ENCODE measurements at regions not wholly inside any gene's neighbourhood (a gene's known extent, or its start where the extent isn't known, plus 50 kb on each side); places are given as distances from the start of the nearest gene placed in this dataset.

GRCh38 chr2:144094408-144095151 is 425.3 kb downstream of the ZEB2 start:
- Mint-ChIP-seq H3K27ac (no peak overlapping the region), H3K36me3 (ENCODE audit: low read depth) (peaks cover 11% of the 10 kb centered on the region), H3K4me3 (no peak overlapping the region), H3K9me3 (peaks cover 4% of the 10 kb centered on the region), H3K4me1 (peaks cover 2% of the 10 kb centered on the region), H3K27me3 (ENCODE audit: low read depth) (no peaks in the 10 kb centered on the region)
- TF ChIP-seq CTCF (IDR thresholded peaks at IDR 0.05; ENCODE audit: unreplicated experiment in 3 of 3): no peak

GRCh38 chr2:144091622-144092021 is 428.3 kb downstream of the ZEB2 start:
- no peaks in the 10 kb centered on the region for H3K4me1 Mint-ChIP-seq
- no peak for TF ChIP-seq CTCF (IDR thresholded peaks at IDR 0.05; ENCODE audit: unreplicated experiment in 3 of 3)
- no peak overlapping the region for H3K4me3 Mint-ChIP-seq
- H3K27ac Mint-ChIP-seq: no peak overlapping the region
- H3K36me3 Mint-ChIP-seq (ENCODE audit: low read depth): peaks cover 14% of the 10 kb centered on the region
- peaks cover 8% of the 10 kb centered on the region for H3K9me3 Mint-ChIP-seq
- H3K27me3 Mint-ChIP-seq (ENCODE audit: low read depth): no peaks in the 10 kb centered on the region

- no peaks in the 10 kb centered on the region for H3K4me1 Mint-ChIP-seq
- H3K27me3 Mint-ChIP-seq (ENCODE audit: low read depth): no peaks in the 10 kb centered on the region
- peaks cover 10% of the 10 kb centered on the region for H3K36me3 Mint-ChIP-seq (ENCODE audit: low read depth)
- peaks cover 8% of the 10 kb centered on the region for H3K9me3 Mint-ChIP-seq
- H3K4me3 Mint-ChIP-seq: no peak overlapping the region
- H3K27ac Mint-ChIP-seq: peak overlapping the region; percentile 46 to 78 (median 50)
- TF ChIP-seq CTCF (IDR thresholded peaks at IDR 0.05; ENCODE audit: unreplicated experiment in 3 of 3): no peak
Measured at GRCh38 chr2:144088863-144089262, 431.1 kb downstream of the ZEB2 start.

GRCh38 chr2:144086965-144087364 is 433.0 kb downstream of the ZEB2 start:
- no peaks in the 10 kb centered on the region for H3K27me3 Mint-ChIP-seq (ENCODE audit: low read depth)
- H3K4me1 Mint-ChIP-seq: no peaks in the 10 kb centered on the region
- TF ChIP-seq CTCF (IDR thresholded peaks at IDR 0.05; ENCODE audit: unreplicated experiment in 3 of 3): no peak
- peak overlapping the region in 1 of 3 experiments; percentile 46 for H3K27ac Mint-ChIP-seq
- H3K4me3 Mint-ChIP-seq: no peak overlapping the region
- peaks cover 8% of the 10 kb centered on the region for H3K9me3 Mint-ChIP-seq
- peaks cover 10% of the 10 kb centered on the region for H3K36me3 Mint-ChIP-seq (ENCODE audit: low read depth)

GRCh38 chr2:144085016-144085415 is 434.9 kb downstream of the ZEB2 start:
- peaks cover 3% of the 10 kb centered on the region for H3K36me3 Mint-ChIP-seq (ENCODE audit: low read depth)
- no peak for TF ChIP-seq CTCF (IDR thresholded peaks at IDR 0.05; ENCODE audit: unreplicated experiment in 3 of 3)
- no peak overlapping the region for H3K4me3 Mint-ChIP-seq
- H3K4me1 Mint-ChIP-seq: peaks cover 11% of the 10 kb centered on the region
- H3K9me3 Mint-ChIP-seq: peaks cover 4% of the 10 kb centered on the region
- H3K27me3 Mint-ChIP-seq (ENCODE audit: low read depth): no peaks in the 10 kb centered on the region
- peak overlapping the region in 1 of 3 experiments; percentile 18 for H3K27ac Mint-ChIP-seq

GRCh38 chr2:144084114-144084661 is 435.7 kb downstream of the ZEB2 start:
- Mint-ChIP-seq H3K27me3 (ENCODE audit: low read depth) (no peaks in the 10 kb centered on the region), H3K9me3 (peaks cover 4% of the 10 kb centered on the region), H3K4me3 (no peak overlapping the region), H3K4me1 (peaks cover 19% of the 10 kb centered on the region), H3K36me3 (ENCODE audit: low read depth) (no peaks in the 10 kb centered on the region), H3K27ac (no peak overlapping the region)
- no peak for TF ChIP-seq CTCF (IDR thresholded peaks at IDR 0.05; ENCODE audit: unreplicated experiment in 3 of 3)
